ENCODE measurements at regions not wholly inside any gene's neighbourhood (a gene's known extent, or its start where the extent isn't known, plus 50 kb on each side); places are given as distances from the start of the nearest gene placed in this dataset.

DNA sequence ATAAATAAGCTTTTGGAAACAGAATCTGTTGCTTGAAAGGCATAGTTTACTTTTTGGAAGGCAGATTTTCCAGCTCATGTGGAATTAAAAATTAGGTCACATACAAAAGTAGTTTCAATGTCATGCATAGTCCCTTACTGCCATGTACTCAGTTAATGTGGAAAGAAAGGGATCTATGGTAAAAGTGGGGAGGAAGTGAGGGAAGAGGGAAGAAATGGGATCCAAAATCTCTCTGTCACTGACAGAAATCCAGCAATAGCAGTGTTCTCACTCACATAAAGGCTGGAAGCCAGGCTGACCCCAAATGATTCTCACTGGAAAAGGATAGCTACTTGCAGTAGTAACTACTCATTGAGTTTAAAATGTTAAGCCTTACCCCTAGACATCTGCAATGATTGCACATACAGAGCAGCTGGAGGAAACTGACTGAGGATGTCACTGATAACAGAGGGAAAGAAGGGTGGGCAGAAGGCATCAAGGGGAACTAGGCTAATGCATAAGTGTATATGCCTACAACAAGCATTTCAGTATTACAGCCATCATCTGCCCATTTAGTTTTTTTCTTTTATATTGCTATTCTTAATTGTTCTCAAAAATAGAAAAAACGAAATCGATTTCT, 445.6 kb downstream of the FAT4 start:
- Histone ChIP-seq H3K4me1 (replicated peaks in 1 of 2) (no peaks in the 10 kb centered on the region), H3K27me3 (no peaks in the 10 kb centered on the region), H3K4me3 (no peak overlapping the region), H3K9me3 (replicated peaks in 1 of 3) (no peaks in the 10 kb centered on the region), H3K36me3 (replicated peaks in 1 of 2) (no peaks in the 10 kb centered on the region), H3K27ac (no peak overlapping the region)
- TF ChIP-seq, protein P1, sequence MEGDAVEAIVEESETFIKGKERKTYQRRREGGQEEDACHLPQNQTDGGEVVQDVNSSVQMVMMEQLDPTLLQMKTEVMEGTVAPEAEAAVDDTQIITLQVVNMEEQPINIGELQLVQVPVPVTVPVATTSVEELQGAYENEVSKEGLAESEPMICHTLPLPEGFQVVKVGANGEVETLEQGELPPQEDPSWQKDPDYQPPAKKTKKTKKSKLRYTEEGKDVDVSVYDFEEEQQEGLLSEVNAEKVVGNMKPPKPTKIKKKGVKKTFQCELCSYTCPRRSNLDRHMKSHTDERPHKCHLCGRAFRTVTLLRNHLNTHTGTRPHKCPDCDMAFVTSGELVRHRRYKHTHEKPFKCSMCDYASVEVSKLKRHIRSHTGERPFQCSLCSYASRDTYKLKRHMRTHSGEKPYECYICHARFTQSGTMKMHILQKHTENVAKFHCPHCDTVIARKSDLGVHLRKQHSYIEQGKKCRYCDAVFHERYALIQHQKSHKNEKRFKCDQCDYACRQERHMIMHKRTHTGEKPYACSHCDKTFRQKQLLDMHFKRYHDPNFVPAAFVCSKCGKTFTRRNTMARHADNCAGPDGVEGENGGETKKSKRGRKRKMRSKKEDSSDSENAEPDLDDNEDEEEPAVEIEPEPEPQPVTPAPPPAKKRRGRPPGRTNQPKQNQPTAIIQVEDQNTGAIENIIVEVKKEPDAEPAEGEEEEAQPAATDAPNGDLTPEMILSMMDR (IDR thresholded peaks at IDR 0.05): no peak
- TF ChIP-seq POLR2A (IDR thresholded peaks at IDR 0.05): no peak
- intact Hi-C loops (cut with DNase I): no loop called here
- no peak for DNase-seq
- 75 to 86% (median 81%) methylated on average over 2 of the region's 2 CpGs for WGBS, 4 donors

DNA sequence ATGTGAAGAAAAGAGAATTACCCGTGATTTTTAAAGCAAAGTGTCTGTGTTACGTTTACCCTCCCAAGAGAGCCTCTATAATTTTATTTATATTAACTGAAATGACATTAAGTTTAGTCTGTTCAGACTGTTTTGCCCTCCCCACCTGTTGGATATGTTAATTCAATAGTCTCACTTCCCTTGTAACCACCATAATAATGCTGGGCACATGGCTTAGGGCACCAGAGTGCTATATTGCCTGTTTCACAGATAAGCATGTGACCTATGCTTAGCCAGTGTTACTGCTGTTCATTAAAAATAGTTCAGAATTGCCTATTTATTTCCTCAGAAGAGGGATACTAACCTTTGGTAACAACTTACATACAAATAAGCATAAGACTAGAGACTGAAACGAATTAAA, 446.2 kb downstream of the FAT4 start:
- intact Hi-C loops (cut with DNase I): no loop called here
- Histone ChIP-seq H3K27ac (no peak overlapping the region), H3K4me3 (no peak overlapping the region), H3K27me3 (no peaks in the 10 kb centered on the region), H3K36me3 (replicated peaks in 1 of 2) (no peaks in the 10 kb centered on the region), H3K4me1 (replicated peaks in 1 of 2) (no peaks in the 10 kb centered on the region), H3K9me3 (replicated peaks in 1 of 3) (no peaks in the 10 kb centered on the region)
- TF ChIP-seq, protein P1 (IDR thresholded peaks at IDR 0.05): no peak
- WGBS, 4 donors: 57 to 73% (median 67%) methylated on average over 3 of the region's 3 CpGs
- no peak for DNase-seq

DNA sequence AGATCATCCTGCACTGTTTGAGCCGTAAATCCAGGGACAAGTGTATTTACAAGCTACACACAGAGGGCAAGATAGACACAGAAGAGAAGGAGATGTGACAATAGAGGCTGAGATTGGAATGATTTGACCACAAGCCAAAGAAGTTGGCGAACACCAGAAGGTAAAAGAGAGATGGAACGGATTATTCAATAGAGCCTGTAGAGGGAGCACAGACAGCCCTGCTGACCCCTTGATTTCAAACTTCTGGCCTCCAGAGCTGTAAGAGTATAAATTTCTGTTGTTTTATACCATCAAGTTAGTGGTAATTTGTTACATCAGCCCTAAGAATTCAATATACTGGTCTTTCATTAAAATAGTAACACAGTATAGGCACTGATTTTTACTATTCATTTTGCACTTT, 447.8 kb downstream of the FAT4 start:
- 65 to 71% (median 68%) methylated on average over 3 of the region's 3 CpGs for WGBS, 4 donors

DNA sequence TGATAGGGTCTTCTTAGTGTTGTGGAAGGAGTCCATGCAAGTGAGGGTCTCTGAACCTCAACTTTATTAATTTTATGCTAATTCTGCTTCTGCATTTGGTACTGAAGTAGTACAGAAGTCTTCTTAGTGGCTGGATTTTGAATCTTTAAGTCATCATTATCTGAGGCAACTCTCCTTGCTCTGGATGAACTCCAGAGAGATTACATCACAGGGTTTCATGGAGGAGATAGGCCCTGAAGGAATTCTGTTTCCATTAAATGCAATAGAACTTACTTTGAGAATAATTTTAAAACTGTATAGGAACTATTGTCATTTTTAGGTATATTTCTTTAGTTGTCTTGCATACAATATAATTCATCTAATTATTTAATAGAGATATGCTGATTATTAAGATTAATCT, 451.2 kb downstream of the FAT4 start:
- no peaks in the 10 kb centered on the region for H3K4me1 ChIP-seq (replicated peaks in 1 of 2)
- no peaks in the 10 kb centered on the region for H3K36me3 ChIP-seq (replicated peaks in 1 of 2)
- no peak for DNase-seq
- no peak overlapping the region for H3K4me3 ChIP-seq
- no peaks in the 10 kb centered on the region for H3K27me3 ChIP-seq
- H3K9me3 ChIP-seq (replicated peaks in 1 of 3): no peaks in the 10 kb centered on the region
- no peak overlapping the region for H3K27ac ChIP-seq
- intact Hi-C loops (cut with DNase I): no loop called here
- TF ChIP-seq, protein P1 (IDR thresholded peaks at IDR 0.05): no peak
- no peak for TF ChIP-seq POLR2A (IDR thresholded peaks at IDR 0.05)

More for the DNA sequence above, 447.8 kb downstream of the FAT4 start:
- H3K36me3 ChIP-seq (replicated peaks in 1 of 2): no peaks in the 10 kb centered on the region
- no peak overlapping the region for H3K27ac ChIP-seq
- no peak overlapping the region for H3K4me3 ChIP-seq
- H3K27me3 ChIP-seq: no peaks in the 10 kb centered on the region
- no peaks in the 10 kb centered on the region for H3K4me1 ChIP-seq (replicated peaks in 1 of 2)
- intact Hi-C loops (cut with DNase I): no loop called here
- TF ChIP-seq, protein P1 (IDR thresholded peaks at IDR 0.05): no peak
- no peak for TF ChIP-seq POLR2A (IDR thresholded peaks at IDR 0.05)
- no peaks in the 10 kb centered on the region for H3K9me3 ChIP-seq (replicated peaks in 1 of 3)
- no peak for DNase-seq
